DMS79 (cell line): ENCODE measurements at regions not wholly inside any gene's neighbourhood (a gene's known extent, or its start where the extent isn't known, plus 50 kb on each side); places are given as distances from the start of the nearest gene placed in this dataset.

Experiments
- DNase-seq: peaks from one replicate; lab custom pipeline; 2025; lab: John Stamatoyannopoulos, UW

DNA sequence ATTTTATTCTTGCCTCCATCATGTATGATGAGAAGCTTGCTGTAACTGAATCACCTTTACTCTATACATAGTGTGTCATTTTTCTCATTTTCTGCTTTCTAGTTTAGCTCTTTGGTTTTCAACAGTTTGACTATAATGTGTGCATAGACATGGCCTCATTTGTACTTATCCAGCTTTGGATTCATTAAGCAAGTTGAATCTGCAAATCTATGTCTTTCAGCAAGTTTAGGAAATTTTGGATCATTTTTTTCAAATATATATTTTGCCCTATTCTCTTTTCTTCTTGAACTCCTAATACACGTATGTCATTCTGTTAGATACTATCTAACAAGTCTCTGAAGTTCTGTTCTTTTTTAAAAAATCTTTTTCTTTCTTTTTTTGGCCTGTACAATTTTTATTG, 57.8 kb downstream of the PRLHR start:
- no peak for DNase-seq

- no peak for DNase-seq
These were observed 61.3 kb downstream of the PRLHR start for GRCh38 chr10:118534136-118534535.

- DNase-seq, result no peak
These were observed 64.2 kb downstream of the PRLHR start for GRCh38 chr10:118531105-118531852.

DNA sequence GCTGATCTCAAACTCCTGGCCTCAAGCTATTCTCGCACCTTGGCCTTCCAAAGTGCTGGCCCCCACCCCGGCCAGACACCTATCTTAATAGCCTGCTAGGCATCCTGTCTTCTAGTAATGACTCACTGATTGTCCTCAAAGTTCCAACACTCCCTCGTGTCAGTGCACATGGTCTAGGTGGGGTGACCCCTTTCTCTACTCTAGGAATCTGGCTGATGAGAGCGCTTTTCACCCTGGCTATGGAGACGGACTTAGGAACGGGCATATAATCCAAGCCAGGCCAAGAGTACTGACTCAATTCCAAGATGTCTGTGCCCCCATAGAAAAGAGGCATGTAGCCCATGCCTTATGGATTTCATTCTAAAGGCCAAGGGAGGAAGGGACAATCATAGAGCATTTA, 67.0 kb downstream of the PRLHR start:
- DNase-seq, result no peak

DNA sequence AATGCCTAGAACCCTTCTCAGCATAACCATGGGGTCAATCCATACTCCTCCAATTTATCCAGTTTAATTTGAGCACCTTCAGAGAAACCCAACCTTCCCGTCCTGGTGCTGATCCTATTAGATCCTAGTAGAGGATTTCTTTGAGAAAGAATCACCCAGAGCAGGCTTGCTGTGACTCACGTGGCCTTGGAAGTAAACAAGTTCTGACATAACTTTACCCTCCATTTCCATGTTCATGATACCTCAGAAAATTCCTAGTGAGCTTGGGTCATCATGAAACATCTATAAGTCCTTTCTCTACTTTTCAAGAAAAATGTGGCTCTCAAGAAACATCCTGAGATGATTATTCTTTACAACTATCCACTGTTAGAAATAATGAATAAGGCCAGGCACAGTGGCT, 71.7 kb downstream of the PRLHR start:
- DNase-seq, result no peak

GRCh38 chr10:118522791-118523498, 72.5 kb downstream of the PRLHR start:
- peak; percentile 7 for DNase-seq

- DNase-seq, result no peak
These were observed 73.9 kb downstream of the PRLHR start for GRCh38 chr10:118521415-118522117.

DNA sequence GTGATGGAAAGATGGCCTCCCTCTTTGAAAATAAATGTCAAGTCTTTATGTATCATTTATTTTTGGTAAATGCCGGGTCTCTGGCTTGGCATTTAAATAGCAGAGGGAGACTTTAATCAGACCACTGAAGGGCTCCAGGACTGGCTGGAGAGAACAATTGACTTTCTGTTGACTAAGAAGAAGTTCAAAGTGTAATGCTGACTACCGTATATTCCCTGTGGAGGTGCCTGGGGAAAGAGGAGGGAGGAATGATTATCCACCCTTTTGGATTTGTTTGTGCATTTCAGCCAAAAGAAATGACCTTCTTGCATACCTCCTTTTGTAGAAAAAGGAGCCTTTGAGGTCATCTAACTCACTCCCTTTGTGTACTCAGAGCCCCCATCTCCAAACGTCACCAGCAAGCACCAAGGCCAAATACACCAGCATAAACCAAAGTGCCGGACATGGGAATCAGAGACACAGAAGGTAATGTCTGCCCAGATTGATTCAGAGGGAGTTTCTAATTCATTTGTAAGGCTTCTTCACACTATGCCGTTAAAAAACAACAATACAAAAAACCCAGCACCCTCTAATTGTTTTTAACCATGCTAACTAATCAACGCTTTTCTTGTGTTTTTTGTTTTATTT, 75.2 kb downstream of the PRLHR start:
- DNase-seq, result no peak

DNA sequence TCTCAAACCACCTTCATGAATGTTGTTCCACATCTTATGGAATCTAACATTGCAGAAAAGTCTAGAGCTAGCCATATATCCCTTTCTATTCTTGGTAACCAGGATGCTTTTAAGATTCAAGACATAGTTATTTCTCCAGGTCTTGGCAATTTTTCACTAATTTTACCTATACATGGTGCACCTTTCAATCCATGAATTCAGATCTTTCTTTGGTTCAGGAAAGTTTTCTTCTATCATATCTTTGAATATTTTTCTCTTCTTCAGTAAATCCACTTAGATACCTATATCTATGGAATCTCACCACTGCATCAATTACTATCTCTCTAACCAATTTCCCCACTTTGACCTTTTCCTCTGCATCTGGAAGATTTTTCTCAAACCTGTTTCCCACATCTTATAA, 77.4 kb downstream of the PRLHR start:
- no peak for DNase-seq

DNA sequence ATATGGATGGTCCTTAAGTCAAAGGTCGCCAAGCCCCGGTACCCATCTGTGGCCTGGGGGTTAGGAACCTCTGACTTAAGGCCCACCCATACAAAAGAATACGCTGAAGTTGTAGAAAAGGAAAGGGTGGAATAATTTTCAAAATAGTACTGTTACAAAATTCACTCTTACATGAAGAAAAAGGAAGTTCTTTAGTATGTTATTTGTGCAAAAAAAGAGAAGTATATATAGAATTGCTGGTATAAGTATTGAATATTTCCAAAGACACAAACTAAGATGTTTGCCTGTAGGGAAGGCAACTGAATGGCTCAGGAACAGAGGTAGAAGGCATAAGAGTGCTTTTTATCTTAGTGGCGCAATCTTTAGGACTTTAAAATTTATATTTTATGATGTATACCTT, 78.7 kb downstream of the PRLHR start:
- no peak for DNase-seq

DNA sequence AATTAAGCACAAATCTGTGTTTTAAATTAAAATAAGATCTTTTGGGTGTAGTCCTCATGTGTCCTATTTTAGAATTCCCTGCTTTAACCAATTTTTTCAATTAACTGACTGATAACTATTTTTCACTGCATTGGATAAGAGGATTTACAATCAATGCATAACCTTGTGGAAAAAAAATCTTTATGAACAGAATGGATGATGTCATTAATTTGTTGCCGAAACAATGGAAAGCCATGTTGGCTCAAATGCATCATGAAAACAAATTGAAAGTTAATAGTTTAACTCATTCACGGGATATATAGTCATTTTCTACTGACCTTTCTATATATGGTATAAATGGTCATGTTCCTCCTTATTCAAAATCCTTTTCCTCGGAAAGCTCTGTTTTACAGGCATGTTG, 82.3 kb downstream of the PRLHR start:
- no peak for DNase-seq

- no peak for DNase-seq
These were observed 83.7 kb downstream of the PRLHR start for GRCh38 chr10:118511711-118512110.

DNA sequence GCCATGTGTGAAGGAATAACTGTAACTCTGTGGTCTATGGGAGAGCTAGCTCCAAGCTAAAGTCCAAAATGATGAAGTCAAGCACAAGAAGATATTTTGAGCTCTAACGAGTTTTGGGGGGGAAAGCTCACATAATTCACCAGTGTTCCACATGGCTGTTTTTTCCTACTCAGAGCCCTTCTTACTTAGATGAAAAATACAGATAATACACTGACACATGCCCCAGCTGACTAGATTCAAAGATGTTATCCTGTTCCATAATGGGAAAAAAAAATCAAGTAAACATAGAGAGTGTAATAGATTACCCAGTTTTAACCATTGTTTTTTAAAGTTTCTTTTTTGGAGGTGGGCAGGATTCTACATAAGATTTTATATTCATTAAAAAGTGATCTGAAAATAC, 86.6 kb downstream of the PRLHR start:
- DNase-seq, result no peak

DNA sequence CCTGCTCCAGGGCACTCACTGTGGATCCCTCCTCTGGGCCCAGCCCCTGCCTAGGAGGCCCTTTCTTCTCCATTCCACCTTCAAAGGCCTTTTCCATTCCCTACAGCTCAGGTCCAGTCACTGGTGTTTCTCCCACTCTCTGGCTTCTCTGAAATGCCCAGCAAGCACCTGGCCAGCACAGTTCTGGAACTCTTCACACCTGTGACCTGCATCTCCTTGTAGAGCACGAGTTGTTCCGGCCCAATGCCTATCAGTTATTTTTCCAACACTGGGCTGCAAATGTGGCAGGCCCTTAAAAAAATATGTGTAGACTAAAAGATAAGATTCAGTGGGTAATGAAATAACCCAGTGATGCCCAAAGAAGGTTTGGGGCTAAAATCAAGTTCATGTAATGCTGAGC, 87.1 kb downstream of the PRLHR start:
- DNase-seq, result no peak

DNA sequence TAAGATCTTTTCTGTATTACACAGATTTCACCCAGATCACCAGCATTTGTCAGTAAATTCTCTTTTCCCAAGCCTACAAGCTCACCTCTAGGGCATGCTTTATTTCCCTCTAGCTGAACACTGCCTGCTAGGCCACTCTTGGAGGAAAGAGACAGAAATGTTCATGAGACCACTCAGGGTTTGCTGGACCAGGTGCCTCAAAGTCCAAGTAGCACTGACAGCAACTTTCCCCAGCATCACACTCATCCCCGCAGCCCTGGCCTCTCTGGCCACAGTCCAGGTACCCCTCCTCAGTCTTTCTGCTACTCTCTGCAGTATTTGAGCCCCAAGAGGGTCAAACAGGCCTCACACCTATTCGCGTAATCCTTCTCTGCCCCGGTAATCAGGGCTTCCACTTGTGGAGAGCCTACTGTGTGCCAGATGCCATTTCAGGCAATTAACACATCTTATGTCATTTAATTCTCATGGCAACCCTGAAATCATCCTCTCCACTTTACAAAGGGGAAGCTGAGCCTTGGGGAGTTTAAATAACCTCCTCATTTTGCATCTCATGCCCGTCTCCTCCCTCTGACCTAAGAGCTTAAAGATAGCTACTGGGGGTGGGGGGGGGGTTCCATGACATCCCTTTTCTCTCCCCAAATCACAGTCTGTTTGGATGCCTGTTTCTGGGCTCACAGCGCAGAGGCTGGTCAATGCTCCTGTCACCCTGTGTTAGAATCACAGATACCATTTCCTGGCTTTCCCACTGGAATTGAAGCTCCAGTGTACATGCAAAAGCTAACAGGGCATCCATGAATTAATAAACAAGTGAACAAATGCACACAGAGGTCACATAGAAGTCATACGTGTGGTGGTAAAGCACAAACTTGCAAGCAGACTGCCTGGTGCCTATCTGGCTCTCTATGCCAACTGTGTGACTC, 88.5 kb downstream of the PRLHR start:
- DNase-seq, result no peak

- no peak for DNase-seq
These were observed 90.1 kb downstream of the PRLHR start for GRCh38 chr10:118505363-118505762.

DNA sequence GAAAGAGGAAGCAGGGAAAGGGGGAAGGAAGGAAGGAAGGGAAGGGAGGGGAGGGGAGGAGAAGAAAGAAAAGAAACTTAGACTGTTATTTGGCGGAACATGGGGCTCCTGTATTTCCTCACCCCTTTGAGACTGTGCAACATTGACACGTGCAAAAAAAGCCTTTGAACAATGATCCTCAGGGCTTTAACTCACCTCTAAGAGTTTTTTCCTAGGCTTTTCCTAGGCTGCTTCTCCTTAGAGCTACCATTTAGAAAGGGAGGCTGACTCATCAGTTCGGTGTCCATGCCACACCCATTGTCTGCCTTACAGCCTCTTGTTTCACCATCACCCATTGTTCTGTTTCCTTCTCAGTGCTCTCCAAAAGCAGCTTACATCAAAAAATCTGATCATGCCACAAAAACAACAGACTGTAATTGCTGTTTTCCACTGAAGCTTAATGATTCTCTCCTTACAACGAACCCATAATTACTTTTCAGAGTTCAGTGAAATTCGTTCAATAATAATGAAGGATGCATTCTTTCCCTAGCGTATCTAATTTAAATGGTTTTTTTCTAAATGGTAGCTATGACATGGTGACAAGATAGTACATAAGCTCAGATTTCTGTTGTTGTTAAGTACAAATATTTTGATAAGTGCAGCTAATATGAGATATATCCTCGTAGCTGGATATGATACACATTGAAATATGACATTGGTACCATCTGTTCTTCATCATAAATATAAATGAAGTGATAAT, 90.8 kb downstream of the PRLHR start:
- DNase-seq, result no peak

- no peak for DNase-seq
These were observed 91.4 kb downstream of the PRLHR start for GRCh38 chr10:118504044-118504443.

DNA sequence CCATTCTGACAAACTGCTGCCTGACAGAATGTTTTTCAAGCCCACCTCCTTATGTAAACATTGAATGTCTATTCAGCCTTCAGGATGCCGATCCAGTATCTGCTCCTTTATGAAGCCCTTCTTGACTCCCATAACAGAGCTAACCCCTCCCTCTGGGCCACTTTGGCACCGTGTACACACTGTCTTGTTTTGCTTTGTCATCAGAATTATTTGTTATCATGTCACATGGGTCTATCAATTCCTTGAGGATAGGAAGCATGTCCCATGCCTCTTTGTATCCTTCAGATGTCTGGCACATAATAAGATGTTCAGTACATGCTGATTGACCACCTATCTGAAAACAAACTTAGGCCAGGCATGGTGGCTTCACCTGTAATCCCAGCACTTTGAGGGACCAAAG, 92.3 kb downstream of the PRLHR start:
- no peak for DNase-seq

GRCh38 chr10:118501637-118502440, 93.6 kb downstream of the PRLHR start:
- DNase-seq, result peak; percentile 71
